NCI-H1105 (cell line): ENCODE measurements at regions not wholly inside any gene's neighbourhood (a gene's known extent, or its start where the extent isn't known, plus 50 kb on each side); places are given as distances from the start of the nearest gene placed in this dataset.

Experiments
- DNase-seq: peaks from one replicate; lab custom pipeline; 2025; lab: John Stamatoyannopoulos, UW

DNA sequence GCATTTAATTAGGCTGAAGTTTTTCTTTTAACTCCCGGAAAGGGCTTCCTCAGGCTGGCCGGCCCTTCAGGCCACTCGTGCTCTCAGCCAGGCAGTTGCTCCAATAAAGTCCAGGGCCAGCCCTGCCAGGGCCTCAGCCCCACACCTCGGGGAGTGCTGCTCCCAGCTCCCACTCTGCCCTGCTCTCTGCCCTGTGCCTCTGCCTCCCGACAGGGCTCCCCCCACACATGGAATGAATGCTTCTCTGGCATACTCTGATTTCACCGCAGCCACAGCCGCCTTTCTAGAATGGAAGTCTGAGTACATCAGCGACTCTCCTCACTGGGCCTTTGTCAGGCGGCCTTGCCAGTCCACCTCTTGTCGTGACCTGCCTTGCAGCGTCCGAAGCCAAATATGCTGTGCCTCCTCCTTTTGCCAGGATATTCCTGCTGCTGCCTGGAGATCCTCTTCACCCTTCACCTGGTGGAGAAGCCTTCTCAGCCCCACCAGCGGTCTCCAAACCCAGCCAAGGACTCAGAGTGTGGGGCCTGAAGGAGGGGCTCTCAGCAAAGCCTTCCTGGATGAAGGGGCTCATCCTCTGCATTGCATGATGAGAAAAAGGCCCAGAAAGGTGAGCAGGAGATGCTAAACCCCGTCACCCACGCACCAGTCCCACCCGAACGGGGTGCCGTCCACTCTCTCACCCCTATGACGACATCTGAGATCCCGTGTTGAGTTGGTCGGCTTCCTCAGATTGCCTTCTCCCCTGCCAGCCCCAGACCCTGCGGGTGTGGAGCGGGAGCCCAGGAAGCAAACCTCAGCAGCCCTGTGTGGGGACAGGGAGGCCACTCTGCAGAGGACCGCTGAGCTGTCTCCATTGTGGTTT lies 472.7 kb upstream of the HS6ST1 start:
- DNase-seq = no peak

GRCh38 chr2:128791985-128792320 lies 473.3 kb upstream of the HS6ST1 start:
- DNase-seq = no peak

GRCh38 chr2:128792476-128793054 lies 473.9 kb upstream of the HS6ST1 start:
- no peak for DNase-seq

DNA sequence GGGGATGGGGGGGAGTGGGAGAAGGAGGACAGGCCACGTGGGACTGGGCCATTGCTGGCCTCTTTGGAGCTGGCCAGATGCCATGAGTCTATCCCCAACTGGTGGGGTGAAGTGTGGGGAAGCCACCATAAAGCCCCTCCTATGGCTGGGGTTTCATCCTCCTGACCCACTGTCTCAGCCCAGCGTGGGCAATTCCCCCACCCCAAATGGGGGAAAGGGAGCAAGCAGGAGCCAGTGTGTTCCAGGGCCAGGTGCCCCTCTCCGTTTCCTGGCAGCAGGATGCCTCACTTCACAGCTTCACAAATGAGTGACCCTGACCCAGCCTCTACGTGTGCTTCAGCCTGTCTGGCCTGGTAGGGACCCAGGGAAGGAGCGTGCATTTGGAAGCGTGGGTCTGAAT lies 474.7 kb upstream of the HS6ST1 start:
- no peak for DNase-seq

- no peak for DNase-seq
Measured at GRCh38 chr2:128794285-128794684, 475.6 kb upstream of the HS6ST1 start.

GRCh38 chr2:128796321-128796720 lies 477.7 kb upstream of the HS6ST1 start:
- DNase-seq = no peak

DNA sequence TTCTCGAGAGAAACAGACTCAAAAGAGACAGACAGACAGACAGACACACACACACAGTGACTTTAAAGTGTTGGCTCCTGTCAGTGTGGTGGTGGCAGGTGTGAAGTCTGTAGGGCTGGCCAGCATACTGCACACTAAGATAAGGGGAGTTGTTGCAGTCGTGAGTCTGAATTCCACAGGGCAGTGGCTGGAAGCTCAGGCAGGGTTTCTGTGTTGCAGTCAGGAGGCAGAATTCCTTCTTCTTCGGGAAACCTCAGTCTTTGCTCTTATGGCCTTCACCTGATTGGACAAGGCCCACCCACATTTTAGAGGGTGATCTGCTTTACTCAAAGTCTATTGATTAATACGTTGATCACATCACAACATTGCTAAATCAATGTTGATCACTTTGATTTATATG lies 478.4 kb upstream of the HS6ST1 start:
- no peak for DNase-seq

- no peak for DNase-seq
Measured at GRCh38 chr2:128797533-128797932, 478.9 kb upstream of the HS6ST1 start.

DNA sequence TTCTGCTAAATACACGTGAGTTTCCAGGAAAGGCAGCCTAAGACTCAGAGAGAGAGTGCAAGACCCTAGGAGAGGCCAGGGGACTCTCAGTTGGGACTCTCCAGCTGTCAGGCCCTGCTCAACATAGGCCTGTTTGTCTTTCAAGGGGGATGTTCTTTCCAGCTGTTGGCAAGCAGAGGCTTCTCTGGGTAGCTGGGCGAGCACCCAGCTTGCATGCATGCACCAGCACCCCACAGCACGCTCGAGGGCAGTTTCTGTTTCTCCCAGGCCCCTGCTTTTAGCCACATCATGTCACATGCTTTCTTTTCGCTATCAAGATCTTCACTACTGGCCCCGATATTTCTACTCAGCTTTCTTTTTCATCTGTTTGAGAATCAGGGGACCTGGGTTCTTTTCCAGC lies 479.3 kb upstream of the HS6ST1 start:
- no peak for DNase-seq

- DNase-seq = no peak
Measured at GRCh38 chr2:128798502-128799283, 480.0 kb upstream of the HS6ST1 start.

DNA sequence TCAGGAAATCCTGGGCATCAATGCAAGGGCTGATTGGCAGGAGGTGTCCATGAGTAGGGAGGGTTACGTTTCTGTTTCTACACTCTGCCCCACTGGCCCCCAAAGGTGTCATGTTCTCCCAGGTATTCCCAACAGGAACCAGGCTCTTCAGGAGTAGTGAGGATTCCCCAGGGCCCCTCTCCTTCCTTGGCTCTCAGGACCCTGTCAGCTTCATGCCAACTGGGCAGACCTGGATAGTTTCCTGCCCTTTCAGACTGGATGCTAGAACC lies 480.6 kb upstream of the HS6ST1 start:
- DNase-seq = no peak

GRCh38 chr2:128799730-128800129 lies 481.1 kb upstream of the HS6ST1 start:
- no peak for DNase-seq

DNA sequence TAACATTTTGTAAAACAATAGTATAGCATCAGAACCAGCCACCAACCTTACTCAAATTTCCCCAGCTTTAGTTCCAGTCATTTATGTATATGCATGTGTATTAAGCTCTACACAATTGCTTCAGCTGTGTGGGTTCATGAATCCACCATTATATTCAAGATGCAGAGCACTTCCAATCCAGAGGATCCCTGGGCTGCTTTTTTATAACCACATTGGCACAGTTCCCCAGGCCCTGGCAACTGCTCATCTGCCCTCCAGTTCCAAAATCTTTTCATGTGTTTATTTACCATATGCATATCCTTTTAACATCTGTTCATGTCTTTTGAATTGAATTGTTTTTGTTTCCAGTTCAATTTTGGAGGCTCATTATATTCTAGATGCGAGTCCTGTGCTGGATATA lies 482.9 kb upstream of the HS6ST1 start:
- peak; percentile 28 for DNase-seq

- no peak for DNase-seq
Measured at GRCh38 chr2:128803222-128803621, 484.6 kb upstream of the HS6ST1 start.

DNA sequence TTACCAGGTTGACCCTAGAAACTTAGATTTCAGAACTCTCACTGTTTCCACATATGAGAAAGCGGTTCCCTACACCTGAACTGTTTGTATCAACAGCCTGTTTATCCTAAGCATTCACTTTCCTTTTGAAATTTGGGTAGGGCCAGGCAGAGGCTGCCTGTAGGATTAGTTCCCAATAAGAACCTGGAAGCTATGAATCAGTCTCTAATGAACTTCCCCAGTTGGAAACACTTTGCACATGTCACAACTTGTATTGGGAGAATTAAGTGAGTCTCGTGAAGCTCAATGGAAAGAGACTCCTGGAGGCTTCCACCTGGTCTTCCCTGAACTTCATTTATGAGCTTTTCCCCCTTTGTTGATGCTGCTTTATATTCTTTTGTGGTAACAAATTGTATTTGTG lies 486.6 kb upstream of the HS6ST1 start:
- DNase-seq = no peak

DNA sequence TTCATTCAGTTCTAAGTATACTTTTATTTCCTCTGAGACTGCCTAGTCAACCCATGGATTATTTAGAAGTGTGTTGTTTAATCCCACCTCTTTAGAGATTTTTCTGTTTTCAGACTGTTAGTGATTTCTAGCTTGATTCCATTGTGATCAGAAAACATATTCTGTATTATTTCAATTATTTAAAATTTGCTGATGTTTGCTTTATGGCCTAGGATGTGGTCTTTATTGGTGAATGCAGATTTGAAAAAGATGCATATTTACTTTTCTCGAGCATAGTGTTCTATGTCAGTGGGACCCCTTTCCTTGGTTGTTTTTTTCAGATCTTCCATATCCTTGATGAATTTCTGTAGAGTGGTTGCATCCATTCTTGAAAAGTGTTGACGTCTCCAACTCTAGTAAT lies 487.2 kb upstream of the HS6ST1 start:
- no peak for DNase-seq

DNA sequence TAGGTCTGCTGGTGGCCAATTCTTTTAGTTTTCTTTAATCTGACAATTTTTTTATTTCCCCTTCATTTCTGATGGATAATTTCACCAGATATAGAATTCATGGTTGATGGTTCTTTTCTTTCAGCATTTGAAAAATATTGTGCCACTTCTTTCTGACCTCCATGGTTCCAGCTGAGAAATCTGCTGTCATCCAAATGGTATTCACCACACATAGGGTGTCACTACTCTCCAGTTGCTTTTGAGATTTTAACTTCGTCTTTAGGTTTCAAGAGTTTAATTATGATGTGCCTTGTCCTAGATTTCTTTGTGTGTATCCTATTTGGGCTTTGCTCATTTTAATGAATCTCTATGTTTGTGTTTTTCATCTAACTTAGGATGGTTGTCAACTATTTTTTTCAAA lies 488.6 kb upstream of the HS6ST1 start:
- no peak for DNase-seq

- DNase-seq = no peak
Measured at GRCh38 chr2:128808462-128809258, 490.0 kb upstream of the HS6ST1 start.

DNA sequence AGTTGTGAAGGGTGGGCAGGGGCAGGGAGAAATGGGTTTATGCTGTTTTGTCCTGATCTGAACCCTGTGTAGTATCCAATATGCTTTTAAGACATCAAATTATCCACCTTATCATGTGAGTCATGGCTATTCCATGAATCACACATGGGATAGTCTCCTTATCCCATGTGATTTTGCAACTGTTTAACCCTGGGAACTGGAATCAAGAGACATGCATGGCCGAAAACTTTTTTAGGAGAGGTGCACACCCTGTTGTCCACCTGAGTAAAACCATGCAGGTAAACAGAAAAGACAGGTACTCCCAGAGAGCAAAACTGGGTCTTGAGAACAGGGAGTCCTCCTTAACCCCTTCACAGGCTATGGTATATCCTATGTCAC lies 490.6 kb upstream of the HS6ST1 start:
- DNase-seq = no peak

- no peak for DNase-seq
Measured at GRCh38 chr2:128809880-128810279, 491.2 kb upstream of the HS6ST1 start.

DNA sequence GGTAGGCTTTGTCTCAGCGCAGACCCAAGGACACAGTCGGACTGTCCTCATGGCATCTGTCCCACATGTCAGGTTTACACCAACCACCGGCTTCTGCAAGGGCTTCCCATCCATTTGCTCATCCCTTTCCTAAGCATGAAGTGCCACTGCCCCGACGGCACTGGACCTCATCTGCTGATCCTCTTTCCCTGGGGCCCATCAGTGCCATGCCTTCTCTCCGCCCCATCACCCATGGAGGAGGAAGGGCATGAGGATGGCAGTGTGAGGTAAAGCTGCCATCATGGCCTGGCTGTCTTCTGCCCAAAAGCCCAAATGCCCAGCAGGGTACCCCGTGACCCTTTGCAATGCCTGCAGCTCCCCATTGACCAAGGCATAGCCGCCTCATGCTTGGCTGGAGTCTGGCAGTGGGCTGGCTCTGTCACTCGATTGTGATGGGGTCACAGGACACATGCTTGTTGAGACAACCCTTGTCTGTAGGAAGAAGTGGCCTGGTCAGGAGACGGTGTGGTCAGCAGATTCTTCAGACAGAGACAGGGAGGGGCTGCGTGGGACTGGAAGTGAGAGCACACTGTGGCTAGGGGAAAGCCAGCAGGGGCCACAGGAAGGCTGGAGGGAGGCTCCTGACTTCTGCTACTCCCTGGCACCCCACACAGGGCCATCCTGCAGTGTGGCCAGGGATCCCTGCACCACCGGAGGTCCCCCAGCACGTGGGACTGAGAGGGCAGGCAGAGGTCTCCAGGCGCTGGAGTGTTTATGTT lies 493.7 kb upstream of the HS6ST1 start:
- DNase-seq = no peak
